ENCODE measurements at regions not wholly inside any gene's neighbourhood (a gene's known extent, or its start where the extent isn't known, plus 50 kb on each side); places are given as distances from the start of the nearest gene placed in this dataset.

- no peak overlapping the region for H3K4me3 ChIP-seq (ENCODE audit: low read depth, low read length)
- TF ChIP-seq, protein P1, sequence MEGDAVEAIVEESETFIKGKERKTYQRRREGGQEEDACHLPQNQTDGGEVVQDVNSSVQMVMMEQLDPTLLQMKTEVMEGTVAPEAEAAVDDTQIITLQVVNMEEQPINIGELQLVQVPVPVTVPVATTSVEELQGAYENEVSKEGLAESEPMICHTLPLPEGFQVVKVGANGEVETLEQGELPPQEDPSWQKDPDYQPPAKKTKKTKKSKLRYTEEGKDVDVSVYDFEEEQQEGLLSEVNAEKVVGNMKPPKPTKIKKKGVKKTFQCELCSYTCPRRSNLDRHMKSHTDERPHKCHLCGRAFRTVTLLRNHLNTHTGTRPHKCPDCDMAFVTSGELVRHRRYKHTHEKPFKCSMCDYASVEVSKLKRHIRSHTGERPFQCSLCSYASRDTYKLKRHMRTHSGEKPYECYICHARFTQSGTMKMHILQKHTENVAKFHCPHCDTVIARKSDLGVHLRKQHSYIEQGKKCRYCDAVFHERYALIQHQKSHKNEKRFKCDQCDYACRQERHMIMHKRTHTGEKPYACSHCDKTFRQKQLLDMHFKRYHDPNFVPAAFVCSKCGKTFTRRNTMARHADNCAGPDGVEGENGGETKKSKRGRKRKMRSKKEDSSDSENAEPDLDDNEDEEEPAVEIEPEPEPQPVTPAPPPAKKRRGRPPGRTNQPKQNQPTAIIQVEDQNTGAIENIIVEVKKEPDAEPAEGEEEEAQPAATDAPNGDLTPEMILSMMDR (IDR thresholded peaks at IDR 0.05; ENCODE audit: insufficient read depth, low read length), result no peak
- DNase-seq (ENCODE audit: low read depth), result no peak
Observed at GRCh38 chr1:177426497-177426896, 255.7 kb downstream of the BRINP2 start.

- H3K4me3 ChIP-seq (ENCODE audit: low read depth, low read length), result no peak overlapping the region
- DNase-seq (ENCODE audit: low read depth), result no peak
- TF ChIP-seq, protein P1 (IDR thresholded peaks at IDR 0.05; ENCODE audit: insufficient read depth, low read length), result no peak
Observed at GRCh38 chr1:177425199-177425598, 254.4 kb downstream of the BRINP2 start.

GRCh38 chr1:177424744-177425143 is 254.0 kb downstream of the BRINP2 start:
- DNase-seq (ENCODE audit: low read depth), result no peak
- H3K4me3 ChIP-seq (ENCODE audit: low read depth, low read length), result no peak overlapping the region
- TF ChIP-seq, protein P1 (IDR thresholded peaks at IDR 0.05; ENCODE audit: insufficient read depth, low read length), result no peak

GRCh38 chr1:177423090-177423489 is 252.3 kb downstream of the BRINP2 start:
- TF ChIP-seq, protein P1 (IDR thresholded peaks at IDR 0.05; ENCODE audit: insufficient read depth, low read length), result no peak
- no peak overlapping the region for H3K4me3 ChIP-seq (ENCODE audit: low read depth, low read length)
- peak; percentile 7 for DNase-seq (ENCODE audit: low read depth)

- DNase-seq (ENCODE audit: low read depth), result no peak
- TF ChIP-seq, protein P1 (IDR thresholded peaks at IDR 0.05; ENCODE audit: insufficient read depth, low read length), result no peak
- no peak overlapping the region for H3K4me3 ChIP-seq (ENCODE audit: low read depth, low read length)
Observed at GRCh38 chr1:177413982-177414596, 243.3 kb downstream of the BRINP2 start.

DNA sequence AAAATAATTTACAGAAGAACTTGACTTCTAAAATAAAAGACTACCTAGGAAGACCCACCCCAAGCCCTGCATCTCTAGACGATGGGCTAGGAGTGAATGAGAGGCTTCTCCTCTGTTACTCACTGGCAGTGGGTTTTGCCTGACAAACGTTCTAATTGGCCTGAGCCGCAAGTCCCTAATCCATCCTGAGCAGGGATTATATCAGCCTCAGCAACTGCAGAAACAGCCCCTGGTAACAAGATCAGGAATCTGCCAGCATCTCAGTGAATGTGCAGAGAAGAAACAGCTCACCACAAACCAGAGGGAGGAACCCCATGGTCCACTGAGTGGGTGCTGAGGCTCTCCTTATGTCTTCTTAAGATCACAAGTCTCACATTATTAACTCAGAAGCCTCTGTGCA is 240.6 kb downstream of the BRINP2 start:
- TF ChIP-seq, protein P1 (IDR thresholded peaks at IDR 0.05; ENCODE audit: insufficient read depth, low read length), result no peak
- DNase-seq (ENCODE audit: low read depth), result no peak
- no peak overlapping the region for H3K4me3 ChIP-seq (ENCODE audit: low read depth, low read length)

All from fibroblast of the aortic adventitia (primary cell).